ENCODE measurements at regions not wholly inside any gene's neighbourhood (a gene's known extent, or its start where the extent isn't known, plus 50 kb on each side); places are given as distances from the start of the nearest gene placed in this dataset.

GRCh38 chr18:39732918-39733317 is 2167.3 kb upstream of the CELF4 start:
- TF ChIP-seq CTCF (IDR thresholded peaks at IDR 0.05) (no peak), EP300 (IDR thresholded peaks at IDR 0.05) (no peak), POLR2A (IDR thresholded peaks at IDR 0.05) (no peak)
- H3K27me3 ChIP-seq = no peaks in the 10 kb centered on the region
- no peaks in the 10 kb centered on the region for H3K4me1 ChIP-seq (ENCODE audit: insufficient read depth)
- no peaks in the 10 kb centered on the region for H3K36me3 ChIP-seq
- no peaks in the 10 kb centered on the region for H3K9me3 ChIP-seq
- no peak overlapping the region for H3K4me3 ChIP-seq
- DNase-seq = no peak
- 97 to 98% (median 98%) methylated on average over 2 of the region's 2 CpGs for WGBS, 3 donors
- intact Hi-C loops (cut with DNase I) = no loop called here
- no peak overlapping the region for H3K27ac ChIP-seq

GRCh38 chr18:39730606-39731005 is 2165.0 kb upstream of the CELF4 start:
- DNase-seq = no peak
- Histone ChIP-seq H3K4me3 (no peak overlapping the region), H3K9me3 (no peaks in the 10 kb centered on the region), H3K27me3 (no peaks in the 10 kb centered on the region), H3K27ac (no peak overlapping the region), H3K4me1 (ENCODE audit: insufficient read depth) (no peaks in the 10 kb centered on the region), H3K36me3 (no peaks in the 10 kb centered on the region)
- no peak for TF ChIP-seq EP300 (IDR thresholded peaks at IDR 0.05)
- no peak for TF ChIP-seq CTCF (IDR thresholded peaks at IDR 0.05)
- no peak for TF ChIP-seq POLR2A (IDR thresholded peaks at IDR 0.05)
- intact Hi-C loops (cut with DNase I) = no loop called here

- Histone ChIP-seq H3K27ac (no peak overlapping the region), H3K36me3 (no peaks in the 10 kb centered on the region), H3K27me3 (no peaks in the 10 kb centered on the region), H3K4me1 (ENCODE audit: insufficient read depth) (no peaks in the 10 kb centered on the region), H3K4me3 (no peak overlapping the region), H3K9me3 (no peaks in the 10 kb centered on the region)
- TF ChIP-seq POLR2A (IDR thresholded peaks at IDR 0.05) (no peak), EP300 (IDR thresholded peaks at IDR 0.05) (no peak), CTCF (IDR thresholded peaks at IDR 0.05) (no peak)
- intact Hi-C loops (cut with DNase I) = no loop called here
- DNase-seq = no peak
Measured at GRCh38 chr18:39724652-39725051, 2159.1 kb upstream of the CELF4 start.

- TF ChIP-seq EP300 (IDR thresholded peaks at IDR 0.05) (no peak), POLR2A (IDR thresholded peaks at IDR 0.05) (no peak), CTCF (IDR thresholded peaks at IDR 0.05) (no peak)
- Histone ChIP-seq H3K9me3 (no peaks in the 10 kb centered on the region), H3K4me3 (no peak overlapping the region), H3K27ac (no peak overlapping the region), H3K4me1 (ENCODE audit: insufficient read depth) (no peaks in the 10 kb centered on the region), H3K36me3 (no peaks in the 10 kb centered on the region), H3K27me3 (no peaks in the 10 kb centered on the region)
- DNase-seq = no peak
- intact Hi-C loops (cut with DNase I) = no loop called here
- 82 to 88% (median 83%) methylated on average over 1 of the region's 1 CpG for WGBS, 3 donors
Measured at GRCh38 chr18:39721712-39722111, 2156.1 kb upstream of the CELF4 start.

GRCh38 chr18:39713961-39714360 is 2148.4 kb upstream of the CELF4 start:
- H3K9me3 ChIP-seq = no peaks in the 10 kb centered on the region
- no peaks in the 10 kb centered on the region for H3K36me3 ChIP-seq
- 86 to 90% (median 88%) methylated on average over 3 of the region's 3 CpGs for WGBS, 3 donors
- DNase-seq = no peak
- H3K27me3 ChIP-seq = no peaks in the 10 kb centered on the region
- no peak overlapping the region for H3K4me3 ChIP-seq
- H3K27ac ChIP-seq = no peak overlapping the region
- no peaks in the 10 kb centered on the region for H3K4me1 ChIP-seq (ENCODE audit: insufficient read depth)
- intact Hi-C loops (cut with DNase I) = no loop called here
- TF ChIP-seq EP300 (IDR thresholded peaks at IDR 0.05) = no peak
- no peak for TF ChIP-seq POLR2A (IDR thresholded peaks at IDR 0.05)
- no peak for TF ChIP-seq CTCF (IDR thresholded peaks at IDR 0.05)

Data from ovary (tissue), 7 donors.